Neuronal stem cell (in vitro differentiated cells): ENCODE measurements at regions not wholly inside any gene's neighbourhood (a gene's known extent, or its start where the extent isn't known, plus 50 kb on each side); places are given as distances from the start of the nearest gene placed in this dataset.
A peak's percentile ranks its signal among the peaks of the same experiment; 100 is the strongest.

Experiments used
- DNase-seq: peaks from one replicate; pipeline ENCODE4 v3.0.0-alpha.2; 2013; ENCODE audit warnings: low spot score
- H2AFZ ChIP-seq: one replicate; pipeline ENCODE4 v1.6.1; 2013; ENCODE audit warnings: mild to moderate bottlenecking, low read length, inconsistent platforms
- H2AK5ac ChIP-seq: 2 replicates; pipeline ENCODE4 v1.6.1; 2013; ENCODE audit warnings: low read depth, mild to moderate bottlenecking, inconsistent platforms, low read length, moderate library complexity, mixed read lengths
- H2BK120ac ChIP-seq: 2 replicates; pipeline ENCODE4 v1.6.1; 2013; ENCODE audit warnings: low read depth, mild to moderate bottlenecking, inconsistent platforms, low read length, moderate library complexity, mixed read lengths
- H2BK12ac ChIP-seq: one replicate; pipeline ENCODE4 v1.6.1; 2013; ENCODE audit warnings: low read length, inconsistent platforms
- H2BK15ac ChIP-seq: 2 replicates; pipeline ENCODE4 v1.6.1; 2013; ENCODE audit warnings: mild to moderate bottlenecking, low read length, inconsistent platforms, mixed read lengths
- H2BK5ac ChIP-seq: one replicate; pipeline ENCODE4 v1.6.1; 2013; ENCODE audit warnings: inconsistent platforms, mild to moderate bottlenecking, low read length, moderate library complexity
- H3K14ac ChIP-seq: one replicate; pipeline ENCODE4 v1.6.1; 2013; ENCODE audit warnings: low read length, inconsistent platforms
- H3K18ac ChIP-seq: 2 replicates; pipeline ENCODE4 v1.6.1; 2013; ENCODE audit warnings: low read length, inconsistent platforms
- H3K23ac ChIP-seq: 2 replicates; pipeline ENCODE4 v1.6.1; 2013; ENCODE audit warnings: low read depth, mild to moderate bottlenecking, mixed read lengths, low read length, inconsistent platforms; ENCODE audit not compliant: poor library complexity
- H3K27ac ChIP-seq: replicated peaks from 3 replicates; pipeline ENCODE4 v1.5.1; 2013; ENCODE audit warnings: low read length, inconsistent platforms
- H3K27me3 ChIP-seq, 3 experiments: 2 replicates each; pipeline ENCODE4 v1.6.1; 2013; ENCODE audit warnings: low read length in 3 of 3, mild to moderate bottlenecking in 2 of 3, inconsistent platforms in 1 of 3, low read depth in 1 of 3, mixed read lengths in 1 of 3, moderate library complexity in 1 of 3; ENCODE audit not compliant: control insufficient read depth in 3 of 3, insufficient read depth in 3 of 3
- H3K36me3 ChIP-seq, 2 donors: replicated peaks in 1 of 2; 2 replicates each; pipeline ENCODE4 v1.6.1; 2013; ENCODE audit warnings: low read length in 2 of 2; ENCODE audit not compliant: control insufficient read depth in 2 of 2, insufficient read depth in 2 of 2
- H3K4ac ChIP-seq: 2 replicates; pipeline ENCODE4 v1.6.1; 2013; ENCODE audit warnings: inconsistent platforms, mild to moderate bottlenecking, low read length, moderate library complexity
- H3K4me1 ChIP-seq, 2 donors: 1 replicate in 1 of 2; 2 replicates in 1 of 2; pipeline ENCODE4 v1.6.1; 2013; ENCODE audit warnings: low read length in 2 of 2, low read depth in 1 of 2; ENCODE audit not compliant: control insufficient read depth in 2 of 2, insufficient read depth in 1 of 2
- H3K4me2 ChIP-seq: one replicate; pipeline ENCODE4 v1.6.1; 2013; ENCODE audit warnings: mild to moderate bottlenecking, low read length, inconsistent platforms; ENCODE audit not compliant: insufficient read depth, poor library complexity, severe bottlenecking
- H3K4me3 ChIP-seq, 2 donors: 2 replicates each; pipeline ENCODE4 v1.5.1; 2013; ENCODE audit warnings: low read length in 2 of 2, mild to moderate bottlenecking in 2 of 2, inconsistent platforms in 1 of 2, moderate library complexity in 1 of 2
- H3K79me1 ChIP-seq: one replicate; pipeline ENCODE4 v1.6.1; 2013; ENCODE audit warnings: low read depth, mild to moderate bottlenecking, inconsistent platforms, low read length, moderate library complexity
- H3K9ac ChIP-seq: one replicate; pipeline ENCODE4 v1.6.1; 2013; ENCODE audit warnings: mild to moderate bottlenecking, low read depth, low read length, inconsistent platforms; ENCODE audit not compliant: poor library complexity
- H3K9me3 ChIP-seq, 2 donors: replicated peaks in 1 of 2; 2 replicates each; pipeline versions ENCODE3 to v1.6.1; 2013; ENCODE audit warnings: low read length in 2 of 2, mild to moderate bottlenecking in 2 of 2, inconsistent platforms in 1 of 2, low read depth in 1 of 2, mixed read lengths in 1 of 2, moderate library complexity in 1 of 2; ENCODE audit not compliant: control insufficient read depth in 2 of 2, insufficient read depth in 1 of 2
- H4K8ac ChIP-seq: one replicate; pipeline ENCODE4 v1.6.1; 2013; ENCODE audit warnings: low read depth, mild to moderate bottlenecking, inconsistent platforms, low read length, moderate library complexity
- H4K91ac ChIP-seq: one replicate; pipeline ENCODE4 v1.6.1; 2013; ENCODE audit warnings: low read length, low read depth, mild to moderate bottlenecking, inconsistent platforms; ENCODE audit not compliant: poor library complexity
- WGBS, 2 donors: extraction: QIAGEN DNeasy Blood & Tissue Kit; methylation state at CpG; one replicate each; pipeline ENCODE4 v1.1.7; 2013; ENCODE audit warnings: missing lambda C conversion rate in 2 of 2, mixed read lengths in 1 of 2; ENCODE audit not compliant: insufficient read length in 2 of 2, insufficient replicate concordance in 1 of 2; ENCODE audit errors: extremely low coverage in 2 of 2; 5-methylcytosine and 5-hydroxymethylcytosine counted together

- Histone ChIP-seq H3K36me3 (no peaks in the 10 kb centered on the region), H2AK5ac (no peak overlapping the region), H3K27me3 (peaks cover 0 to 3% (median 0%) of the 10 kb centered on the region in 3 experiments), H2BK120ac (no peak overlapping the region), H3K23ac (no peak overlapping the region), H3K18ac (peak overlapping the region; percentile 41), H3K14ac (no peak overlapping the region), H3K4me2 (no peak overlapping the region), H3K4me1 (no peaks in the 10 kb centered on the region), H2AFZ (no peak overlapping the region), H3K79me1 (no peaks in the 10 kb centered on the region), H3K4ac (no peak overlapping the region), H4K8ac (no peak overlapping the region), H4K91ac (no peak overlapping the region), H3K9ac (no peak overlapping the region), H2BK15ac (no peak overlapping the region), H3K27ac (no peak overlapping the region), H2BK5ac (no peak overlapping the region), H3K4me3 (no peak overlapping the region), H2BK12ac (no peak overlapping the region), H3K9me3 (no peaks in the 10 kb centered on the region)
- no peak for DNase-seq
- WGBS, 2 donors: no CpG with 5 or more reads among the region's 6 CpGs
Observed at GRCh38 chr5:152058267-152058666, 133.6 kb upstream of the GLRA1 start.

GRCh38 chr5:152056931-152057330 is 132.3 kb upstream of the GLRA1 start:
- Histone ChIP-seq H3K4me2 (no peak overlapping the region), H2BK120ac (no peak overlapping the region), H3K23ac (no peak overlapping the region), H2AFZ (no peak overlapping the region), H2BK12ac (no peak overlapping the region), H4K8ac (no peak overlapping the region), H4K91ac (no peak overlapping the region), H3K18ac (no peak overlapping the region), H2BK5ac (no peak overlapping the region), H3K79me1 (no peaks in the 10 kb centered on the region), H3K36me3 (no peaks in the 10 kb centered on the region), H2AK5ac (no peak overlapping the region), H3K4me3 (no peak overlapping the region), H2BK15ac (no peak overlapping the region), H3K9me3 (no peaks in the 10 kb centered on the region), H3K27ac (no peak overlapping the region), H3K4me1 (peaks cover 0 to 5% of the 10 kb centered on the region in 2 donors), H3K27me3 (peaks cover 0 to 3% (median 0%) of the 10 kb centered on the region in 3 experiments), H3K4ac (no peak overlapping the region), H3K9ac (no peak overlapping the region), H3K14ac (no peak overlapping the region)
- WGBS, 2 donors: no CpG with 5 or more reads among the region's 7 CpGs
- no peak for DNase-seq

DNA sequence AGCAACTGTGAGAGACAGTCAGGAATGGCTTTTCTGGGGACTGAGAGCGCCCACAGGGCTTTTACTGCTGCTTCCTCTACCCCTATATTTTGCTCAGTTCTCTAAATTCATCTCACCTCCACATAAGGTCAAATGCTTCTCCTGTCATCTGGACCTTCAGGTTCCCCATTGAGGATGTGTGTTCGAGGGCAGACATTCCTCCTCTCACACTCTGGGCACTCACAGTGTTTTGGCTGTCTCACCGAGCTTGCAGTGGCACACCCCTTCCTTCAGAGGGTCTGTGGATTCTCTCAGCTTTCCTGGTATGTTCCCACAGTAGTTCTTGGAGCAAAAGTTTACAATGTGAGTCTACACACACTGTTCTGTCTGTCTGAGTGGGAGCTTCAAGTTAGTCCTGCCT is 127.8 kb upstream of the GLRA1 start:
- Histone ChIP-seq H2BK15ac (no peak overlapping the region), H4K91ac (no peak overlapping the region), H2BK120ac (no peak overlapping the region), H3K9ac (no peak overlapping the region), H3K23ac (no peak overlapping the region), H3K4me2 (no peak overlapping the region), H3K18ac (no peak overlapping the region), H3K4me3 (no peak overlapping the region), H4K8ac (no peak overlapping the region), H3K4ac (no peak overlapping the region), H3K27me3 (peaks cover 0 to 3% (median 0%) of the 10 kb centered on the region in 3 experiments), H3K27ac (no peak overlapping the region), H2AFZ (no peak overlapping the region), H3K79me1 (no peaks in the 10 kb centered on the region), H3K4me1 (peaks cover 0 to 8% of the 10 kb centered on the region in 2 donors), H2BK5ac (no peak overlapping the region), H3K36me3 (no peaks in the 10 kb centered on the region), H2AK5ac (no peak overlapping the region), H3K9me3 (peaks cover 0 to 2% of the 10 kb centered on the region in 2 donors), H3K14ac (no peak overlapping the region), H2BK12ac (no peak overlapping the region)
- DNase-seq: no peak
- WGBS, 2 donors: no CpG with 5 or more reads among the region's 3 CpGs

DNA sequence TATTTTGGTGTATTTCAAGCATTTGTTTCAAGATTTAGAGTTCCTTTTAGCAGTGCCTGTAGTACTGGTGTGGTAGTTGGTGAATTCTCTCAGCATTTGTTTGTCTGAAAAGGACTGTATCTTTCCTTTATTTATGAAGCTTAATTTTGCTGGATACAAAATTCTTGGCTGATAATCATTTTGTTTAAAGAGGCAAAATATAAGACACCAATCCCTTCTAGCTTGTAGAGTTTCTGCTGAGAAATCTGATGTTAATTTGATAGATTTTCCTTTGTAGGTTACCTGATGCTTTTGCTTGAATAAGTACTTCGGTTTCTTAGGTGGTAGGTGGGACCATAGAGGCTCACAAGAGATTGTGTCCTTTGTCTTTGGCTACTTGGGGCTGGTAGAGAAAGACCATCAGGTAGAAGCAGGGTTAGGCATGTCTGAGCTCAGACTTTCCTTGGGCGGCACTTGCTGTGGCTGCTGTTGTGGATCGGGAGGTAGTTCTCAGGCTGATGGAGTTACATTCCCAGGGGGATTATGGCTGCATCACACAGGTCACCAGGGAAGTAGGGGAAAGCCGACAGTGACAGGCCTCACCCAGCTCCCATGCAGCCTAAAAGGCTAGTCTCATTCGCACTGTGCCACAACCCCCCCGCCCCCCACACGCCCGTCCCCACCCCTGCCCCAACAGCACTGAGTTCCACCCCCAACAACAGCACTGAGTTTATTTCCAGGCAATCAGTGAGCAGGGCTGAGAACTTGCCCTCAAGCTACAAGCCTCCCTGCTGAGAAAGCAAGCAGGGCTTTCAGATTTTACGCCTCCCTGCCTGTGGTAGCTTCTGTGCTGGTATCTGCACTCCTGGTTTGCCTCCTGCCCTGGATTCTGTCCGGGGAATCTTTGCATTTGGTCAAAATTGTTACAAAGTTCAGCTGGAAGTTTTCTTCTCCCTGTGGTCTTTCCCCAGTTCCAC is 127.1 kb upstream of the GLRA1 start:
- no peak overlapping the region for H3K4me2 ChIP-seq
- DNase-seq: no peak
- no peak overlapping the region for H4K91ac ChIP-seq
- peaks cover 0 to 8% of the 10 kb centered on the region in 2 donors for H3K4me1 ChIP-seq
- H3K9ac ChIP-seq: no peak overlapping the region
- H2BK120ac ChIP-seq: no peak overlapping the region
- H2BK5ac ChIP-seq: no peak overlapping the region
- no peak overlapping the region for H3K4ac ChIP-seq
- H3K27ac ChIP-seq: peak overlapping the region; percentile 19
- no peak overlapping the region for H3K23ac ChIP-seq
- H3K4me3 ChIP-seq: no peak overlapping the region
- H2AK5ac ChIP-seq: no peak overlapping the region
- H2BK15ac ChIP-seq: no peak overlapping the region
- WGBS, 2 donors: no CpG with 5 or more reads among the region's 10 CpGs
- H3K14ac ChIP-seq: no peak overlapping the region
- no peak overlapping the region for H4K8ac ChIP-seq
- H3K18ac ChIP-seq: peak overlapping the region; percentile 8
- H2AFZ ChIP-seq: no peak overlapping the region
- H2BK12ac ChIP-seq: no peak overlapping the region
- H3K79me1 ChIP-seq: no peaks in the 10 kb centered on the region
- H3K27me3 ChIP-seq: peaks cover 0 to 3% (median 0%) of the 10 kb centered on the region in 3 experiments
- peaks cover 0 to 2% of the 10 kb centered on the region in 2 donors for H3K9me3 ChIP-seq
- H3K36me3 ChIP-seq: no peaks in the 10 kb centered on the region
